NCI-H2196 treated with DMSO at 0.1 percent for 48 hours (cell line): ENCODE measurements at regions not wholly inside any gene's neighbourhood (a gene's known extent, or its start where the extent isn't known, plus 50 kb on each side); places are given as distances from the start of the nearest gene placed in this dataset.
A peak's percentile ranks its signal among the peaks of the same experiment; 100 is the strongest.
"Not testable (repeated sequence)": the region's sequence is repeated elsewhere in the genome, so short reads cannot be mapped to it uniquely, and the experiment has no call there.

Source experiments
- DNase-seq: peaks from one replicate; lab custom pipeline; 2025; ENCODE audit not compliant: unreplicated experiment; lab: John Stamatoyannopoulos, UW

GRCh38 chr10:125554753-125555152 lies 128.2 kb downstream of the TEX36 start:
- DNase-seq, result no peak

GRCh38 chr10:125554016-125554703 lies 128.8 kb downstream of the TEX36 start:
- DNase-seq, result no peak

- DNase-seq, result no peak
Observed at GRCh38 chr10:125553091-125553490, 129.9 kb downstream of the TEX36 start.

DNA sequence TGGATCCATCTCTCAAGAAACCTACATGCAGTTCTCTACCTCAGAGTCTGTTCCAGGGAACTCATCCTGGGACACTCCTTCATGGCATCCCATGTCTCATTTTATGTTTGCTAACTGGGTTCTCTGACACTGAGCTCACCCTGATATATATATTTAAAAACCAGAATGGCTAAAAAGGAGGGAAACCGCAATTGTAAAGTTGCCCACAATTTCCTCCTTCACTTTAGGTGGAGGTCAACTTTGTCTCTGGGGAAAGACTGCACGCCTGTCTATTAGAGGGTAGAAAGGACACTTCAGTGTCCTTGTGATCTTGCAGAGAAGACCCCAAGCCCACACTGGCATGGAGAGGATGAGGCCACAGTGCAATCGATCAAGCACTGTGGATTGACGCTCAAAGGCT lies 131.7 kb downstream of the TEX36 start:
- no peak for DNase-seq

DNA sequence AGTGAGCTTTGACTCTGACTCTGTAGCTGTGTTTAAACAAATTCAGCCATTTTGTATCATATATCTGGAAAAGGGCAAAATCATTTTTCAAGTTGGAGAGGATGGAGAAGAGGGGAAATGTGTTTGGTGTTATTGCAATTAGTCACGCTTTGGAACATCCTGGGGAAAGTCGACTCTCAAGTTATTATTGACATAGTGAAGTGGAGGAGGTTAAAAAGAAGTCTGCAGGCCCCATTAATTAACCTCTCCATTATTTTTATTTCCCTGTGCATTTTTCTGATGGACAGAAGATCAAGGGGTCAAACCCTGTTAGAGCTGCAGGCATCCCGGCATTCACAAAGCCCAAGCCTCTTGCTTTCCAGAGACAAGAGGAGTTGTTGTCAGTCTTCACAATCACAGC lies 132.6 kb downstream of the TEX36 start:
- no peak for DNase-seq

- no peak for DNase-seq
Observed at GRCh38 chr10:125549653-125550052, 133.3 kb downstream of the TEX36 start.

GRCh38 chr10:125548878-125549277 lies 134.1 kb downstream of the TEX36 start:
- DNase-seq, result no peak

- DNase-seq, result no peak
Observed at GRCh38 chr10:125548356-125548755, 134.6 kb downstream of the TEX36 start.

DNA sequence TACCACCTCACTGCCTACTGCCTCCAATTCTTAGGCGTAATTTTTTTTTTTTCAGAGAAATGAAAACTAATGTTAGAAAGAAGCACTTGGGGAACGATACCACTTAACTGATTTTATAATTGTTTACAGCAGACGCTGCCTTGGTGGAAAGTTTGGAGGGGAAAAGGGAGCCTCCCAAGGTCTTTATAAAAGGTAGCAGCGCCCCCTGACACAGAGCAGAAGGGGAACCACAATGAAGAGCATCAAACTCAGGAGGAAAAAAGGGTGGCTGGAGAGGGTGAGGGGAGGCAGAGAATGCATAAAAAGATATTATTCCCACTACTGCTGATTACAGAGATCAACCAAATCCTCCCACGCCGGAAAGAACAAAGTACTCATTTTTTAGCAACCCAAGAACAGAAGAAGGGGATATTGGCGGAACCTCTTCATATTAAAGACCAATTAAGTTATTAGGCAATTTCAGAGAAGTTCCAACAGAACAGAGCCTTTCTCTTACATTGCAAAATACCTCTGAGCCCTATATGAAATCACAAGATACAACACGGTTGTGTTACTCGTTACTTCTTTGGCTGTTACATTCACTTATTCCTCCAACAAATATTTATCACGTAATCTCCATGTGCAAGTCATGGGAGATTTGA lies 135.8 kb downstream of the TEX36 start:
- no peak for DNase-seq

DNA sequence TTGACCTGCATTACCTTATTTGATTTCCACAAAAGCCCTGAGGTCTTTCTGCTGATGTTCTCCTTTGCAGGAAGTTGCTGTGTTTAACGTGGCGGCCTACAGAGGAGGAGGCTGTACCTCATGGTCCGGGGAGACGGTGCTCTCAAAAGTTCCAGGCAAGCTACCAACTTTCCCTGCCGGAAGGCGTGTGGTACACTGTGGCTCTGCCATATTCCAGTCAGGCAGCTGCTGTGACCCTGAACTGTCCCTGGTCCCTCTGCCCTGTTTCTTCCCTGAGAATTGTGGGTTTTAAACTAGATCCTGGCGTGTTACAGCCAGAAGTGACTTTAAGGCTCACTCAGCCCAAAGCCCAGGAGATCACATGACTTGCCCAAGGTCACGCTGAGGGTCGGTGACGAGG lies 139.2 kb downstream of the TEX36 start:
- no peak for DNase-seq

DNA sequence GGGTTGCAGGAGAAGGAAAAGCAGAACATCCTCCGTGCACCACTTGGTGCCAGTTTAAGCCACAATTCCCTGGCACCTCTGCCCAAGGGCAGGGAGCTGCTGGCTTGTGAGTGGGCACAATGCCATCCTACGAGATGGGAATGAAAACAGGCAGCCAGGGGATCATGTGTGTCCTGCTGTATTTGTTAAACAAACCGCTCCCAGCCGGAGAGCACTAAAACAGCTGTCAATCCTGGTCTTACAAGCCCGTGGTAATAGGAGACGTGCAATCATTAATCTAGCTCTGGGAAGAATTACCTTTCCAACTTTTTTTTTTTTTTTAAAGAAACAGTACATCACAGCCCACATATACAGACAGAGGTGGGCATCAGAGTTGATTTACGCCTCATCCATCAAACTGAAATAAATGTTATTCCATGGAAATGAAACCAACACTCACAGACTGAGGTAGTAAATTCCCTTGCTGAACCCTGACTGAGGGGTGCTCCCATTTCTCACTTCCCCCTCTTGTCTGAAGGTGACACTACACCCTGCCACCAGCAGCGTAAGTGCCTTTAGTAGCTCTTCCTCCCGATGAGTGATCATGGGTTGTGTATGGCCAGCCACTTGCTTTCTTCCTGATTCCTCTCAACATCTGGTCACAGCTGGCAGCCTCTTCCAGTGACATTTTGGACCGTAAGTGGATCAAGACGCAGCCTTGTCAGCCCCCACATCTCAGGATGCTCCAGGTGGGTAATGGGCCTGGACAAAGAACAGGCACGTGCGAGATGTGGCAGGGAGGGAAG lies 143.8 kb downstream of the TEX36 start:
- peak; percentile 52 for DNase-seq

DNA sequence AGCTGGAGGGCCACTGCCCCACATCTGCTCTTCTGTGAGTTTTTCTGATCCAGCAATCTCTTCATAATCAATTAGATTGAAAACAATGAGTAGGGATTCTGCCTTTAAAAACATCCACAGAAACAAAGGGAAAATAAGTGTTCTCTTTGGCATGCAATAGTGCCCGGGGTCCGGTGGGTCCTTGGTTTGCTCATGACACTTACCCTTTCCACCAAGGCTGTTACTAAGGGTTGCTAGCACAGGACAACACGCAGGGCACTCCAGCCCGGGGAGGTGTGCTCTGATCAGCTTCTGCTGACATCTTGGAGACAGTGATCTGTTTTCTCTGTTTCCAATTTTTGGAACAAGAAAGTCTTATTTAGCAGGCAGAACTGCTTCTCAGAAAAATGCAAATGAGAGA lies 146.7 kb downstream of the TEX36 start:
- no peak for DNase-seq

DNA sequence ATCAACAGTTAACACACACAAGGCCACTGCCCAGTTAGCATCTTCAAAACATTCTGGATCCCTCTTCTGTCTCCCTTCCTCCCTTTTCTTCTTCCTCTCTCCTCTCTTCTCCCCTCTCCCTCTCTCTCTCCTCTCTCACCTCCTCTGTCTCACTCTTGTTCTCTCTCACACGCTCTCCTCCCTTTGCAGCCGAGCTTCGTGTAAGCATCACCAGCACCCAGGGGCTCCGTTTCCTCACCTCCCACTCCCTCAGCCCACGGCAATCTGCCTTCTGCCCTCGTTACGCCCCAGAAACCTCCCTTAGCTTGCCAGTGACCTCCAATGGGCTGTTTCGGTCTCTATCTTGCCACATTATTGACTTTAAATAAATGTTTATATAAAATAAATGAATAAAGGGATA lies 147.4 kb downstream of the TEX36 start:
- DNase-seq, result no peak

DNA sequence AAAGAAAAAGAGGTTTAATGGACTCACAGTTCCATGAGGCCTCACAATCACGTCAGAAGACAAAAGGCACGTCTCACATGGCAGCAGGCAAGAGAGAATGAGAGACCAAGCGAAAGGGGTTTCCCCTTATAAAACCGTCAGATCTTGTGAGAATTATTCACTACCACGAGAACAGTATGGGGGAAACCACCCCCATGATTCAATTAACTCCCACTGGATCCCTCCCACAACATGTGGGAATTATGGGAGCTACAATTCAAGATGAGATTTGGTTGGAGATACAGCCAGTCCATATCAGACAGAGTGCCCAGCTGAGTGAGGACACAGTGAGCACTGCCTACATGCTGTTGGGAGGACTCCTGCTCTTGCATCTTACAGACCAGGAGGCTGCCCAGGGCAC lies 148.4 kb downstream of the TEX36 start:
- DNase-seq, result no peak

- DNase-seq, result no peak
Observed at GRCh38 chr10:125533866-125534265, 149.1 kb downstream of the TEX36 start.

DNA sequence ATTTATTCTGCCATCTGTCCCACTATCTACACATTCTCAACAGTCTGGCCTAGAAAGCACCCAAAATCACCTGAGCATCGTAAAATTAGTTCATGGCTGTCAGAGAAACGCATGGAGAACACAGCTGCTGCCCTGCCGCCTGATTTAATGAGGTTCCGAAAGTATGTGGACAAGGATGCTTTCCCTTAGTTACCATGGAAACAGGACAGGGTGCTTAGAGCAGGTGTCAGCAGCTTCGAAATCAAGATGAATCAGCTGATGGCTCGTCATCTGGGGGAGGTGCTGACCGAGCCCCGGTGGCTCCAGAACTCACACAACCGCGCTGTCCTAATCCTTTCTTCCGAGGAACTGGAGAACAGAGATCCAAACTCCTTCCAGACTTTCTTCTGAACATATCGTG lies 151.5 kb downstream of the TEX36 start:
- peak; percentile 29 for DNase-seq

- no peak for DNase-seq
Observed at GRCh38 chr10:125523347-125523746, 159.6 kb downstream of the TEX36 start.

DNA sequence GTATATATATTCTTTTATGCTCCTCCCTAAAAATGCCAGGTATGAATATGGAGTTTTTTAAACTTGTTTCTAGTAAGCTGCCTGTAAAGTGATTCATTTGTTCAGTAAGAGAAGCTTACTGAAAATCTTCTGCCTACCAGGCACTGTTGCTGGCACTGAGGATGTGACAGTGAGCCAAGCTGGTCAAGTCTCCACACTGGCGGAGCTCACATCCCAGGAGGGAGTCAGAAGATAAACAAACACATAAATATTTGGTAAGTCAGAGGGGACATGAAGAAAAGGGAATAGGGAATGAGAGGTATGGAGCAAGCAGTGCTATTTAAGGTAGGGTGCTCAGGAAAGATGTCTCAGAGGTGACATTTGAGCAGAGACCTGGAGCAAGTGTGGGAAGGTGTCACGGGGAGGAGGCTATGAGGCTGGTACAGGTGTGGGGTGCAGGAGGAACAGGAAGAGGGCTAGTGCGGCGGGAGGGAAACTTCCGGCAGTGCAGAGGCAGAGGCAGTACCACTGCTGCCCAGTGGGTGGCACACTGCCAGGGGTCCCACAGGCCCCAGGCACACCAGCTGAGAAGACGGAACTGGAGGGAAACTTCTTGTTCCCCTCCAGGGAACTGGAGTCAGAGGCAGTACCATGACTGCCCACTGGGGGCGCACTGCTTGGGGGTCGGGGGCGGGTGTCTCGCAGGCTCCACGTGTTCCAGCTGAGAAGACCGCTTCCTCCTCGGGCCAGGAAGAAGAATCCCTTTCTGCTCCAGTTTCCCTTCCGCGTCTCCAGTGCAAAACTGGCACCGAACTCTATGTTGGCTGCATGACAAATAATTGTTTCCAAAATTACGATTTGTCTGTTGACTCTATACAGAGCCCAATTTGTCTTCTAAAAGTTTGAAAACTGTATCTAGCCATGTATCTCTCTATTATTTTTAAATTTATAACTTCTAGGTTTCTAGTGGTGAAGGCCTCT lies 161.0 kb downstream of the TEX36 start:
- no peak for DNase-seq

DNA sequence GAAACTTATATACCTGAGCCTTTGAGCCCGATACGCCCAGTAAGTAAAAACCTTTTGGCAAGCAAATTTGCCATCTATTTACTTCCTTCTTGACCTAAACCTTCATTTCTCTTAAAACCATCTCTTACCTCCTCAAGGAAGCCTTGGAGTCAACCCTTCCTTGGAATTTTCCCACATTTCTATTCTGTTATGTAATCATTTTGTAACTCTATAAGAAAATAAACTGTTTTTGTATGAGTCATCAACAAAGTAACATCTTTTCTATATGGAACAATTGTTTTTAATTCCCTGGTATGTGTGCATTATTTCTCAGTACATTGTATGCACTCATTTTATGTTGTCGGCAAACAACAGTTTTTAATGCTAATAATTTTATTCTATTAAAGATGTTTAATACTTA lies 162.0 kb downstream of the TEX36 start:
- no peak for DNase-seq

GRCh38 chr10:125518397-125518796 lies 164.6 kb downstream of the TEX36 start:
- DNase-seq, result not testable (repeated sequence)

- DNase-seq, result no peak
Observed at GRCh38 chr10:125515571-125515970, 167.4 kb downstream of the TEX36 start.
